Non-pigmented ciliary epithelial cell (primary cell): ENCODE measurements at regions not wholly inside any gene's neighbourhood (a gene's known extent, or its start where the extent isn't known, plus 50 kb on each side); places are given as distances from the start of the nearest gene placed in this dataset.
"Not testable (repeated sequence)": the region's sequence is repeated elsewhere in the genome, so short reads cannot be mapped to it uniquely, and the experiment has no call there.

Experiments used
- DNase-seq: peaks from one replicate; pipeline ENCODE4 v3.0.0-alpha.2; 2010; ENCODE audit warnings: low read depth

DNA sequence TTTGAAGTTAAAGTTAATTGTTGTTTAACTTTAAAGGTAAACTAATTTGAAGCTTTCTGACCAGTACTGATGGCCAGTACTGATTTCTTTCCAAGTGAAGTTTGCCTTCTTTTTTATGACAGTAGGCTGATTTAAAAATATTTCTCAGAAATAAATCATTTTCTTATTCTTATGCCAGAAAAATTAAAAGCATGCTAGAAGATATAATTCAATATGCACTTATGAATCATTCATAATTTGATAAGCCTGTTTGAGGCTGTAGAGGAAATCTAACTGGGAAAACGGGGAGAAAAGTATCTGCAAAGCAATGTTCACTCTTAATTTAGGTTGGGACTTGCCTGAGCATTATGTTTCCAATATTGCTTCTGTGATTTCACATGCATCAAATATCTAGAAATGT lies 1112.0 kb upstream of the INTU start:
- no peak for DNase-seq

DNA sequence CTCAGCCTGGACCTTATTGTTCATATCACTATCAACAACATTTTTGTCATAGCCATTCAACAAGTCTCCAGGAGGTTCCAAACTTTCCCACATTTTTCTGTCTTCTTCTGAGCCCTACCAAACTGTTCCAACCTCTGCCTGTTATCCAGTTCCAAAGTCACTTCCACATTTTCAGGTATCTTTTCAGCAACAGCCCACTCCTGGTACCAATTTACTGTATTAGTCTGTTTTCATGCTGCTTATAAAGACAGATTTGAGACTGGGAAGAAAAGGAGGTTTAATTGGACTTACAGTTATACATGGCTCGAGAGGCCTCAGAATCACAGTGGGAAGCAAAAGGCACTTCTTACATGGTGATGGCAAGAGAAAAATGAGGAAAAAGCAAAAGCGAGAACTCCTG lies 1107.4 kb upstream of the INTU start:
- not testable (repeated sequence) for DNase-seq

DNA sequence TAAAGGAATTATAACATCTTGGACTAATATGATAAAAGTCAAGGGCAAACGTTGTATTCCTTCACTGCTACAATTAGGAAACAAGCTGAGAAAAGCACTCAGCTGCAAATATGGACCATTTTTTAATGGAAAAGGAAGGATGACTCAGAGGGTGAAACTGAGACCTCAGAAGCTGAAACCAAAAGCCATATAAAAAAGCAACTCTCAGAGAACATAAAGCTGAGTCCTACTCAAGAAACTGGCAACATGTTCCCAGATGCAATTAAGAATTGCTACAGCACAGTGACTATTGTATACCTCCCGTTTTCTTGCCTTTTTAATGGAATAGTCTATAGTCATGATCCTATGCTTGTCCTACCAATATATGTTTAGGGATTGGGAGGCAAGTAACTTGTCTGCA lies 1106.4 kb upstream of the INTU start:
- no peak for DNase-seq

DNA sequence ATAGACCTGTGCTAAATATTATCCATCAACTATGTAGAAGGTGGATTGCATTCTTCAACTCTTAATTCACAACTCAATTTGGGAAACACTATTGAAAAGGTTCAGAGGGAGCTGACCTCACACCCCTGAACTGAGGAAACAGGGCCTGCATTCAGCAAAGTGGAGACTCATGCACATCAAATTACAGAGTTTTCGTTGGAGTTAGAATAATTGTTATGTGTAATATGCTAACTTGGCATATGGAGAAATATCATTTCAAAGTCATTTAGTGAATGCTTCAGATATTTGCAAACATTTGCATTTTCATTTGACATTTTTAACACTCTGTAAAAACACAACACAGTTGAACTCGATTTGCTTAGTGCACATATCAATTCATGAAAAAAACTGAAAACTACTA lies 1102.8 kb upstream of the INTU start:
- no peak for DNase-seq

DNA sequence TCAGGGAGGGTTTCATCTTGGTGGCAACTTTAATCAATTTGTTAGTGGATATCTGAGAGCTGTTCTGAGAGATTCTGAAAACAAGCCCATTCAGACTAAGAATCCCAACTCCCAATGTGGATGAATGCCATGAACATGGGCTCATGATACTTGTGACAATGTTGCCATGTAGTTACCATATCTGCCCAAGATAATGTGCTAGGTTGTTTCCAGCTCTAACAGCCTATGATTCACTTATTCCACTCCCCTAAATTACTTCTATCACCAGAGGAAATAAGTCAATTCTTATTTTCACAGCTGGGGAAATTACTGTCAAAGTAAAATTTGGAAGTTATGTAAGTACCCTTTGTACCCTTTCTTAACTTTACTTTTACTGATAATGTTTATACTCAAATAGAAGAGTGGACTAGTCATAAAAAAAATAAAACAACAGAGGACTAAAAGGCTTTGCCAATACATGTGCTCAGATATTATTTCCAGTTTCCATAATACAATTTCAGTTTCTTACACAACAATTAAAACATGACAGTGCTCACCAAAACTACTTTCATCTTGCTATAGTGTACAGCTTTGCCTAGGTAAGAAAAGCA lies 1101.7 kb upstream of the INTU start:
- no peak for DNase-seq

DNA sequence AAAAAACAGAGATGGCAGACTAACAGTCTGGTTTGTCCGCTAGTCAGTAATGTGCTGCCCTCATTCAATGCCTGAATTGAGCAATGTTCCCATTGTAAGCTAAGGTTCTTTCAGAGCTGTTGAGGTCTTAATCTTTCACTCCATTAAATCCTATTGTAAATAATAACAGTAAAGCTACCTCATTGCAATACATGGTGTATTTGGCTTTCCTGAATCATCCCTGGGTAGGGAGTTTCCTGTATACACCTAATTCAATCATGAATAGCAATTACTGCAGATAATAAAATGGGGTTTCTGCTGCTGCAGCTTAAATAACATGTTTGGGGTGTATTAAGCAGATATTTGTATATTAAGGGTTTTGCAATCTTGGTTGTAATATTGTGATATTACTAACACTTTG lies 1100.2 kb upstream of the INTU start:
- no peak for DNase-seq

DNA sequence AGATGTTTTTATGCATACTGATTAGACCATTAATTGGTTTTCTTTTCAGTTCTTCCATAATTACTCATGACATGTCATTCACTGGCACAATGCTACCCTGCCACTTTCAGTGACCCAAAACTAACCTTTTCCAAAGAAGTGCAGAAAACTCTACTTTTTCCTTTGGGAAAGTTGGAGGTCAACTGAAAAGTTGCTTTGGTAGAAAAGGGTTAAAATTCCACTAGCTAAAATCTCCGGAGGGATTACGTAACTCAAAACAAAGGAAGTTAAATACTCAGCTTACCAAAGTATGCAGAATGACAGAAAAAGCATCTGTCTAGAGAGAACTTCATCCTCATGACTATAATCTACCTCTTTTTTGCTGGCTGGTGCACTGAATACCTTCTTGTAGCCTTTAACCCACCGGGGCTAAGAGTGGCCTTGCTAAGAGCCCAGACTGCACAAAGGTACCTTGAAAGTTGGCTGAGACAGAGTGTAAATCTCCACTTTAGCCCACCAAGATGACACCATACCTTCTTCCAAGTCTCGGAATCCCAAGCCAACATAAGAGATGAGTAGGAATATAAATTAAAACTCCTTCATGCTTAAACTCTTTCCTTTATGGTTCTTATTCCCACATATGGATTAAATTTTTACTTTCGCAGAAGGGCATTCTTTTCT lies 1099.5 kb upstream of the INTU start:
- DNase-seq = no peak

DNA sequence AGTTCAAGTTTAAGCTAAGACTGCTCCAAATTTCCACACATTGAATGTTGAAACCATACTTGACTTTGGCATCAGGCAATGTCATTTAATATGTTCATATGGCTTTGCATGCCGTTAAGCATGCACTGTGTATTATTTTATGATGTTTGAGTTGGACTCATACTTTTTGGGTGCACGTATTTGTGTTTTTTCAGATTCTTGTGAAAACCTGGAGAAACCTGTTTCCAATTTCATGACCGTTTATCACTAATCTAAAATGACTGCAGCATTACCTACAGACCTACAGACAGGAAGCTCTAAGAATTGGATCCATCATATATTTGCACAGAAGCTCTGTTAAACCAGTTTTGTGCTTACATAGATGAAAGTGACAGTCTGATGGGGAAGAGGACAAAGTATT lies 1093.0 kb upstream of the INTU start:
- DNase-seq = no peak

DNA sequence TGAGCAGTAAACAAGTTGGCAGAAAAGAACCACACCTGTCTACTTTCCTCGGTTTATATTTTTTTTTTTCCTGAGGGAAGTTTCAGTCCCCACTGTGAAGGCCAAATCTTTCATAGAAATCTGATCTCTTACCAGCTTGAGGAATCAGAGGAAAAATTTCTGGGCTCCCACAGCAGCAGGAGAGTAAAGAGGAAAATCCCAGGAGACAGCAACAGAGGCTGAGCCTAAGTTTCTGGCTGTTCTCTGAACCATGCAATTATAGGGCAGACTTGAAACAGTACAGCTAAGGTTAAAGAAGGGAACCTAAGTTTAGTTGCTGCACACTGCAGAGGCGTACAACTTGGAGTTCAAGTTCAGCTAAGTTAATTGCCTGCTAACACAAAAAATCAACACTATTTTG lies 1090.9 kb upstream of the INTU start:
- no peak for DNase-seq

DNA sequence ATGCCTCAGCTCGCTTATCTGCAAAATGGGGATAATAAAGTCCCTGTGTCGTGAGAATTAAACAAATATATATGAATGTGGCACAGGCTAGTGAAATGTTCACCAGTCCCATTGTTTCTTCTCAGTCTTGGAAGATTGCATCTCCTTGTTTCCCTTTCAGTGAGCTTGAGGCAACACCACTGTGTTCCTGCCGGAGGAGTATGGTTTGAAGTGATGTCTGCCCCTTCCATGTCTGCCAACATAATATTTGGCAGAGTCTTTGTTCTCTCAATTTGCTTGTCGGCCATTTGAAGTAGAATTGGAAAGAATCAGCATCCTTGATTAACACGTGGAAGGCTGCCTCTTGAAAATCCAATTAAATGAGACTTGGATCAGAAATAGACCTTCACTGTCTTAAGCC lies 1088.5 kb upstream of the INTU start:
- DNase-seq = no peak

DNA sequence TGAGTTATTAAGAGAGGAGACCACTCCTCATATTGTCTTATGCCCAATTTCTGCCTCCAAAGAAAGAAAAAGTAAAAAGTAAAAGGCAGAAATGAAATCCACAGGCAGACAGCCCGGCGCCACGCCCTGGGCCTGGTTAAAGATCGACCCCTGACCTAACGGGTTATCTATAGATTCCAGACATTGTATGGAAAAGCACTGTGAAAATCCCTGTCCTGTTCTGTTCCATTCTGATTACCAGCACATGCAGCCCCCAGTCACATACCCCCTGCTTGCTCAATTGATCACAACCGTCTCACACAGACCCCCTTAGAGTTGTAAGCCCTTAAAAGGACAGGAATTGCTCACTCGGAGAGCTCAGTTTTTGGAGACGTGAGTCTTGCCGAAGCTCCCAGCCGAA lies 1086.6 kb upstream of the INTU start:
- DNase-seq = not testable (repeated sequence)

DNA sequence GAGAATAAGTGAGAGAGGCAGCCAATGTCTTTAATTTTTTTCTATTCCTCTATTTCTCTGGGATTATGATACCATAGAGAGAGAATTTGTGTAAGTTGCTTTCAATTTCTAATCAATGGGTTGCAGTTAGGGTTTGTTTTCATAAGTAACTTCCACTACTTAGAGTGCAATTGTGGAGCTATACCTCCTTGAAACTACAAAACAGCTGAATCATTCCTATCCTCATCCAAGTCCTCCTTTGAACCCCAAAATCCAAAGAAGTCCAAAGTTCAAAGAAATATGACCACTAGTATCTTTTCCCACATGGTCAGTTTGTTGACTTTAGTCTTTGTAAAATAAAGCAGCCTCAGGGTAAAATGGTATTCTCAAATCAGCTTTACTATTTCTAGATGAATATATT lies 1085.4 kb upstream of the INTU start:
- DNase-seq = no peak

DNA sequence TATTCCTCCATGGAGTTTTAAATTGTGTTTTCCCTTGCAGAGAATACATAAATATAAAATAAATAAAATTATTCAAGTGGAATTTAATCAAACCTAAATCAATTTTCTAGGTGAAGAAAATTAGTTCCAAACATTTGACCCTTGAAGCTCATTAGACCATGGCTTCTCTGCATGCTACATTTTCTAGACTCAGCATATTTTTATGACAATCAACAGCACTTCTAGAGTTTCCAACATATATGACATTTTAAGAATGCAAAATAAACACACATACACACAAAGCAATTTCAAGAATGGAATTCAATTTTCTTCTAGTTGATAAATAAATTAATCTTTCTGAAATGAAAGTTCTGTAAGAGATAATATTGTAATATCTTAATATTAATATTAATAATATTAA lies 1083.9 kb upstream of the INTU start:
- no peak for DNase-seq

DNA sequence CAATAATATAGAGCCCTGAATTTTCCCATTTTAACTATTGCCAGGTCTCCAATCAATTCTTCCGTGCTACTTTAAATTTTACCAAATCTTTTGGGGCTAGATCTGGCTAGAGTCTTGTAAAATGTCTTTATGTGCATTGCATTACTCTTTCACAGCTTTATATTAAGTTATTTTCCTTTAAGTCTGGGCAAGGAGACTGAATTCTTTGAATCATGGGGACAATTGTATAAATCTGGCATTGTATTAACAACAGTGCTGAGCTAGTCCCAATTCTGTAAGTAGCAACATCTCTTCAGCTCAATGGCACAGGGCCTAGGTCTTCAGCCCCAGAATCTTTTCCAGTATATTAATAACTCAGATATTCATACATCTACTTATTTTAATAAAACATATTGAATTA lies 1080.4 kb upstream of the INTU start:
- DNase-seq = no peak

DNA sequence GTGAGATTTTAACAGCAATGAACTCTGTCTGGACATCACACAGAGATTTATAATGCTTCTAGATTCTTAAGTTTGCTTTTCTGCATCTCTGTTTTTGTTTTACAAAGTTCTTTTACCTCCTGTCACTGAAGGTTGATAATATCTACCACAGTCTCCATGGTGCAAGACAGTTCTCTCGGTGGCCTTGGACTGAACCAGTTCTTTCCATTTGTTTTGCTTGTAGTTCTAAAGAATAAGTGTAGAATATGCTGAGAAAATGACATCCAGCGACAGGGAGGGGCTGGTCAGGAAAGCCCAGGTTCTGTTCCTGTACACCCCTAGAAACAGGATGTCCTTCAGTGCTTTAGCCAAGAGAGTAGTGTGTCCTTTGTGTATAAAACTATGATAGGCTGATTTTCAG lies 1079.5 kb upstream of the INTU start:
- no peak for DNase-seq

DNA sequence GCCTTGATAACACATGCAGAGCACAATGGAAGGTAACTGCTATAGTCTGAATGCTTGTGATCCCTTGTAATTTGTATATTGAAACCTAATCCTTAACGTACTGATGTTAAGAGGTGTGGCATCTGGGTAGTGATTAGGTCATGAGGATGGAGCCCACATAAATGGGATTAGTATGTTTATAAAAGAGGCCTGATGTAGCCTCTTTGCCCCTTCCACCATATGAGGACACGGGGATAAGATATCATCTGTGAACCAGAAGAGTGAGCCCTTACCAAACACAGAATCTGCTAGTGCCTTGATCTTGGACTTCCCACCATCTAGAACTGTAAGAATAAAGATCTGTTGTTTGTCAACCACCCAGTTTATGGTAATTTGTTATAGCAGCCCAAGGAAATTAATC lies 1074.2 kb upstream of the INTU start:
- no peak for DNase-seq

DNA sequence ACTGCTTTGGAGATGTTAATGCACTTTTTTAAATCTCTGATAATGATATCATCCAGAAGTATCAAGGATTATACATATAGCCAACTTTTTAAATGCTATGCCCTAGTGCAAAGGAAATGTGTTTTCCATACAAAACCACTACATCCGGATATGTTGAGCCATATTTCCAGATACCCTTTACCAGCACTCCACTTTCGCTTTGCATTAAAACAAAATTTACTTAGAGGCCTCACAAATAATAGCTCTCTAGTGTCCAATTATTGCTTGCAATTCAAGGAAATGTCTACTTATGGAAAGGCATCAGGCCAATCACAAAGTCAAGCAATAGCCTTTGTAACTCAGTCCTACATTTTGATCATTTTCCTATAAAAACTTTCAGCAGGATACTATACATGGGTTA lies 1072.8 kb upstream of the INTU start:
- no peak for DNase-seq

DNA sequence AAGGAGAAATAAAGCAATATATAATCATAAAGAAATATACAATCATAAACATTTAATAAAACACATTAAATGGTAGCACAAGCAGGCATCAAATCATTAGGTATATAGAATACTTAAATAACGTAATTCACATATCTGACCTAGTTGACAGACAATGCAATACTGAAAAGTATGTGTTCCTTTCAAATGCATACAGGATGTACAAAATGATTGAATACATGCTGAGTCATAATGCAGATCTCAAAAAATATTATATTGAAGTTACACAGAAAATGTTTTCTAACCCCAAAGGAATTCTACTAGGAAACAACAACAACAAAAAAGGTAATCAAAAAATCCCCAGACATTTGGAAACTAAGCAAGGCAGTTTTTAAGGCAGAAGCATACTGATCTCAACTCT lies 1072.0 kb upstream of the INTU start:
- DNase-seq = no peak

DNA sequence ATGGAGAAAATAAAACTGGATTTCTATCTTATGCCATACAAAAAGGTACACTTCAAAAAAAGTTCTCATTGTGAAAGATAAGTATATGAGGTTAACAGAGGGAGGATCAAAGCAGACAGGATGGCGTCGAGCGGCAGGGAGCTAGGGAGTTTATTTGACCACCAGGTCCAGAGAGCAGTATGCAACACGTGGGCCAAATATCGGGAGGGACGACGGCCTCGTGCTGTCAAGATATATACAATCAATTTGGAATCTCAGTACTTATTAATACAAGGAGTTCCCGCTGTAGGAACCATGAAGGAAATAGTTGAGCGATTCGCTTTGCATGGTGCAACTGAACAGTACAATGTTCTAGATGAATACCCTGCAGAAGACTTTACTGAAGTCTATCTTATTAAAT lies 1069.4 kb upstream of the INTU start:
- DNase-seq = no peak

DNA sequence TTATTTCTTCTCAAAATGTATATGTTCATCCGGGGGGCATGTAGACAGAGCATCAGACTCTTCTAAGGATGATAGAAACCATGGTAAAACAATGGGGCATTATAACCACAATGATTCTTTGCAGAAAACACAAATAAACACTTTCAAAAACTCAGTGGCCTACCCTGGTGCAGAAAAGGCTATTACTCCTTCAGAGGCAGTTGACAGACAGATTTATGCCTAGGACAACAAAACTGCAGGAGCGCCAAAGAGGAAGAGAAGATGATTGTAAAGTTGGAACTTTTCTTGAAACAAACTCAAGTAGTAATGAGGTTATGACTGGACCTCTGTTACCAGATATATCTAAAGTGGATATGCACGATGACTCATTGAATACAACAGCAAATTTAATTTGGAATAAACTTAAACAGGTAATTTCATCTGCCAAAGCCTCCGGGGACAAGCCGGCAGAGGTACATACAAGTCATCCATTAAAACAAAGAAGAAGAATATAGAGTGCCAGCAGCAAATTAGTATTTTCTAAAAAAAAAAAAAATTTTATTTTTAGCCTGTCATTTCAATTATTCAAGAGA lies 1068.4 kb upstream of the INTU start:
- no peak for DNase-seq

DNA sequence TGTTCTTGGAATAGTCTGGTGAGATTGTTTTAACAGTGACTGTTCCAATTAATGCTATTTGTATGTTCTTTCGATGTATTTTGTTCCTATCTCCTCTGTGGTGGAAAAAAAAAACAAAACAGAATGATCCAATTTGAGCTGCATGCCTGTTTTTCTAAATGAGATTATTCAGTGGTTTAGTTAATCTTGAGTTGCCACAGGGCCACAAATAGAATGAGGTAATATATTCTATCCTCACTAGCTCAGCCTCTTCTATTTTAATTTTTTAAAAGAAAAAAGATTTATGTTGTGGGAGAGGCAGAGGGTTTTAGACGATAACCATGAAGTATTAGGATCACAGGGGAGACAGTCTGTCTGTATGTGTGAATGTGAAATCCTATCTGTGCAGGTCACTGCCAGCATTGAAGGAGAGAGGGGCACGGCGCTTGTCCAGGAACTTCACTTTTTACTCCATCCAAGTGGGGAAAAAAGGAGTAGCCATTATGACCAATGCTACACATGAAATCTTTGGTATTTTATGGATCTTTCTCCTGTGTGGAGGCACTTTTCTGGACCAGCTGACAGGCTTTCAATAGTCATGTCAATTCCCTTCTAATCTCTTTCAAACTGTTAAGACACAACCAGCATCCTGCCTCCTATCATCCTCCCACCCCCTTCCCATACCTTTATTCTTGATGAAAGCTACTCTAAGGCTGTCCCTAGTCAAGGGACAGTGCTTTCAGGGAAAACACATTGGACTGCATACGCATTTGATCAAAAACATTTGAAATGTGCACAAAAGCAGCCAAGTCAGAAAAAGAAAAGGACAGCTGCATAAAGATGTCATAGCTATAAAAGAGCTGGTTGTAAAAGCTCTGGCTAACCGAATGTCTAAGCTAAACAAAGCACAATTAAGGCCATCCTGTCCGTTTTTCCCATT lies 1063.8 kb upstream of the INTU start:
- no peak for DNase-seq

DNA sequence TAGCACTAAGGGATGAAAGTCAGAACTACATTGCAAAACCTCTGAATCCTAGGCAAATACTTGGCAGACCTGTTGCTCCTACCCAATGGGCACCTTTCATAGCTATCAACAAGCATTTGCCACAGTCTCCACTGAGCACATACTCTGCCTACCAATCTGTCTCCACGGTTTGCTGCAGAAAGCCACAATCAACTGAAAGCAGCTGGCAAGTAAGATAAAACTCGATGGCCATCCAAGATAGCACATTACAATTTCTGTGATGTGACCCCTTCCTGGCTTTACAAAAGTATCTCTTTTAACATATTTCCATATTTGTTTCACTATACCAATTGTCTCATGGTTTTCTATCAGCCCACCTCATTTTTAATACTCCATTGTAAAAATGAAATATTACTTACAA lies 1060.5 kb upstream of the INTU start:
- DNase-seq = no peak

DNA sequence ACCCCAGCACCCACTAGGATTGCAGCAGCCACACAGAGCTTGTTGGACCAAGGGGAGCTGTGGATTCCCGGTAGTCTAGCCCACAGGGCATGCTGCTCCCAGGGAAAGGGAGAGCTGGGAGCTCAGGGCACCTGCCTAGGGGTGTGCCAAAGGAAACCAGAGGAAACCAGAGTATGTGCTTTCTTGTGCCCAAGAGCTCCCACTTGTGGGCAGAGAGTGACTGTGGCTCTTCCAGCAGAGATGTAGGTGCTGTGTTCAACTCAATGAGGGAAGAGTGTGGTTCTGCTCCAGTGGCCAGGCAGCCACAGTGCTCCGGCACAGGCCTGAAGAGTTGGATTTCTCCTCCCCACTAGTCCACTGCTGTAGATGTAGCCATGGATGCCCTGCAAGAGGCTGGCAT lies 1050.0 kb upstream of the INTU start:
- DNase-seq = no peak
